ENCODE measurements at regions not wholly inside any gene's neighbourhood (a gene's known extent, or its start where the extent isn't known, plus 50 kb on each side); places are given as distances from the start of the nearest gene placed in this dataset.

GRCh38 chr18:60643009-60643408 lies 270.4 kb upstream of the MC4R start:
- TF ChIP-seq CTCF (IDR thresholded peaks at IDR 0.05) (no peak), POLR2A (IDR thresholded peaks at IDR 0.05) (no peak)

Data from body of pancreas (tissue), 4 donors.